ENCODE measurements at regions not wholly inside any gene's neighbourhood (a gene's known extent, or its start where the extent isn't known, plus 50 kb on each side); places are given as distances from the start of the nearest gene placed in this dataset.
A peak's percentile ranks its signal among the peaks of the same experiment; 100 is the strongest.
"Not testable (repeated sequence)": the region's sequence is repeated elsewhere in the genome, so short reads cannot be mapped to it uniquely, and the experiment has no call there.

DNA sequence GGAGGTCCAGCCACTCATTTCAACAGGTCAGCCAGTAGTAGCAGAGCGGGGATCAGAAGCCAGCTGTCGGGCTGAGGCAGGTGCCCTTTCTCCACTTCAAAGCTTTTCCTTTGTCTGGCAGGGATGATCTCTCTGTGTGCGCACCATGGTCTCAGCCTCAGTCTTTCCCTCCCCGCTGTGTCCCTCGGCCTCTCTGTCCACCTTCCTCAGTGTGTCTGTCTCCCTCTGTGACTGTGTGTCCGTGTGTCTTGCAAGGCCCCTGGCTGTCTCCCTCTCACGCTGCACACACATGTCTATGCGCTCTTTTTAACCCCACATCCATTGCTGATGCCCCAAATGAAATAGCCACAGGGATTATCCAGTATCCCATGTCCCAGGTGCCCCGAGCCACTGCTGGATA is 134.0 kb upstream of the ZNF469 start:
- H3K27me3 ChIP-seq (replicated peaks); H3K4me3 ChIP-seq; H3K27ac ChIP-seq; H3K36me3 ChIP-seq; DNase-seq (ENCODE audit: low read depth in 1 of 2, low spot score in 2 of 2); H3K4me1 ChIP-seq (replicated peaks); H3K9me3 ChIP-seq (replicated peaks): not testable (repeated sequence)

DNA sequence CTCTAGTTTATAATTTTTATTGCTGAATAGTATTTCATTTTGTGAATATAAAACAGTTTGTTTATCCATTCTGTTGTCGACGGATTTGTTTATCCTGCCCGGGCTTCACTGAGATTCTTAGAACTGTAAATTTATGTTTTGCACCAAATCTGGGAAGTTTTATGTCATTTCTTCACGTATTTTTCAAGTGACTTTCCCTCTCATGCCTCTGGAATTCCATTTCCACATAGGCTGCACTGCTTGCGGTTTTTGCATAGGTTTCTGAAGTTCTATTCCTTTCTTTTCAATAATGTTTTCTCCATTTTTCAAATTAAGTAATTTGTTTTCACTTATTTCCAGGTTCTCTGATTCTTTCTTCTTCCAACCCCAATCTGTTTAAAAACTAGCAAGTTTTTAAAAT is 132.4 kb upstream of the ZNF469 start:
- H3K27me3 ChIP-seq (replicated peaks); H3K4me3 ChIP-seq; H3K36me3 ChIP-seq; H3K27ac ChIP-seq; DNase-seq (ENCODE audit: low read depth in 1 of 2, low spot score in 2 of 2); H3K9me3 ChIP-seq (replicated peaks); H3K4me1 ChIP-seq (replicated peaks): not testable (repeated sequence)

DNA sequence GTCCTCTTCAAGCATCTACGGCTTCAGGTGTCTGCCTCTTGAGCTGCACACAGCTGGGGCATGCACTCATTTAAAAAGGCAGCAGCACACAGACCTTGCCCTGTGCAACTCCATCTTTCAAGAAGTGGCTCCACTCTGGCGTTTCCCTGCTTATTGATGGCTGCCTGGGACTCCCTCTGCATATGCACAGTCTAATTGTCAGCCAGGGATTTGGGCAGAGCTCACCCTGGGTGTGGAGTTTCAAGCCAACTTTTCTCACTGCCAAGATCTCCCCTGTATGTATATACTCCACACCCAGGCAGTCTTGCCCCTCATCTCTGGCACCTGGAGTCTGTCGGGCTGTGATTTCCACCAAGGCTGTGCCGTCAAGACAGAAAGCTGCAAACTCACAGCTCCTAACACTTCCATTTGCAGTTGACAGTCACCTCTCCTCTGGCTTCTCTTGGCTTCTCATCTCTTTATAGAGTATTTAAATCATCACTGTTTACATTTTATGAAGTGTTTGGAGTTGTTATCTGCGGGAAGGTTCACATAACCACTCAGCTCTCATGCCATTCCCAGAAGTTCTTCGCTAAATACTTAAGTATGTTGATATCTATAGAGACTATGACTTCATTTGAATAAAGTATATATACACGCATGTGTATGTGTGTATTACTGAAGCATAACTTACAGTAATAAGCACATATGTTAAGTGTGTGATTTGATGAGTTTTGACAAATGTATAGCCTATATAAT is 130.5 kb upstream of the ZNF469 start:
- DNase-seq (ENCODE audit: low read depth in 1 of 2, low spot score in 2 of 2); H3K9me3 ChIP-seq (replicated peaks); H3K27ac ChIP-seq; H3K4me3 ChIP-seq; H3K27me3 ChIP-seq (replicated peaks); H3K4me1 ChIP-seq (replicated peaks); H3K36me3 ChIP-seq: not testable (repeated sequence)

DNA sequence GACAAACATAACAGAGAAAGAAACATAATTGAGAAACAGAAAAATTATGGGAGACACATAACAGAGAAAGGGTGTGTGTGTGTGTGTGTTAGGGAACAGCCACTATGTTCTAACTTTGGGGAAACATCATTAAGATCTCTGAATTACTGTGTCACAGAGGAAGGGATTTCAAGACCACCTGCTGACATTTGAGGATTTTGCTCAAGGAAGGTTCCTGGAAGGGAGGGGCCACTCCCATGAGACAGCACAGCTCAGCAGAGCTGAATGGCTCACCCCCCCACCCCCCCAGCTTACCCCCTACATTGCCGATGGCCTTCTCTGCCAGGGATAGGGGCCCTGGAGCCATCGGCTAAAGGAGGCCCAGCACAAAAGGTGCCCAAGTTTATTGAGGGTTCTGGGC is 124.6 kb upstream of the ZNF469 start:
- DNase-seq (ENCODE audit: low read depth in 1 of 2, low spot score in 2 of 2); H3K36me3 ChIP-seq; H3K9me3 ChIP-seq (replicated peaks); H3K27ac ChIP-seq; H3K4me3 ChIP-seq; H3K4me1 ChIP-seq (replicated peaks); H3K27me3 ChIP-seq (replicated peaks): not testable (repeated sequence)

DNA sequence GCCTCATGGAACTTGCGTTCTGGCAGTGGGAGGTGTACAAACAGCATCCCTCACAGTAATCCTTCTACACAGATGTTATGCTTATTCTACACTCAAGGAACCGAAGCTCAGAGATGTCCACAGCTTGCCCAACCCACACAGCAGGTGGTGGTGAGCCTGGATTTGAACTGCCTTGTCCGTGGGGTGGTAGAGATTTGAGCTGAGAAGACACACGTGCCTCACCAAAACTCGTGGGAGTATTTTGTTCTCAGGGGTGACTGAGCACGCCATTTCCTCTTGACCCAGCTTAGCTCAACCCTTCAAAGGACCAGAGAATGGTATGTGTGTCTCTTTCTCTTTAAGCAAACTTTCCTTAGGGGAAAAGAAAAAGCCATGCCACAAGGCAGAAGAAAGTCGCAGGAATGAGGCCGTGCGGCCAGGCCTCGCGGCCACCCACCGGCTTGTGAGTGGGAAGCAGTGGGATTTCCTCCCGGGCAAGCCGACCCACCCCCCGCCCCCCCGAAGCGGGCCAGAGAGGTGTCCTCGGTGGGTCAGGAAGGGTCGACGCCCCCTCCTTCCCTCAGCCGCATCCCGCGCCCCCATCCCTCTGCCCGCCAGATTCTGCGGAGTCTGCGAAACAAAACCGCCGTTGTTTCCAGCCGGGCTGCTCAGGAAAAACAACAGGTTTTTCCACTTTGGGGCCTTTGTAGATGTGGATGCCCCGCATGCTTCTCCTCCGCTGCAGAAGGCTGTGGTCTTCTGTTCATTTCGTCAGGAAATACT is 123.8 kb upstream of the ZNF469 start:
- H3K27me3 ChIP-seq (replicated peaks); DNase-seq (ENCODE audit: low read depth in 1 of 2, low spot score in 2 of 2); H3K36me3 ChIP-seq; H3K27ac ChIP-seq; H3K4me3 ChIP-seq; H3K4me1 ChIP-seq (replicated peaks); H3K9me3 ChIP-seq (replicated peaks): not testable (repeated sequence)

DNA sequence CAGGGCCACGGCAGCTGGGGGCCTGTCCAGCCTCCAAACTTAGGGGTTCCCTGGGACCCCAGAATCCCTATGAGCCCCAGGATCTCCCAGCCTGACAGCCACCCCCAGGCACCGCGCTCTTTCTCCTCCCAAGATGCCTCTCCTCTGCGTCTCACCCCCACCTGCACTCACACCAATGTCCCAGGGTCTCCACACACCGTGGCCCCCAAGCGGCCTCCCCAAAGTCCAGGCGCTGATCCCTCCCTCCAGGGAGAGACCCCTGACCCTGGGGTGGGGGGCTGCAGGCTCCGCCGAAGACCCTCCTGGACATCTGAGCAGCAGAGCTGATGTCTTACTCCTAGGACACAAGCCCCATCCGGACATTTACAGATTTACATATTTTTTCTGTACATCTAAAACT is 123.2 kb upstream of the ZNF469 start:
- not testable (repeated sequence) for DNase-seq (ENCODE audit: low read depth in 1 of 2, low spot score in 2 of 2); H3K27ac ChIP-seq; H3K36me3 ChIP-seq; H3K4me1 ChIP-seq (replicated peaks); H3K4me3 ChIP-seq; H3K9me3 ChIP-seq (replicated peaks); H3K27me3 ChIP-seq (replicated peaks)

DNA sequence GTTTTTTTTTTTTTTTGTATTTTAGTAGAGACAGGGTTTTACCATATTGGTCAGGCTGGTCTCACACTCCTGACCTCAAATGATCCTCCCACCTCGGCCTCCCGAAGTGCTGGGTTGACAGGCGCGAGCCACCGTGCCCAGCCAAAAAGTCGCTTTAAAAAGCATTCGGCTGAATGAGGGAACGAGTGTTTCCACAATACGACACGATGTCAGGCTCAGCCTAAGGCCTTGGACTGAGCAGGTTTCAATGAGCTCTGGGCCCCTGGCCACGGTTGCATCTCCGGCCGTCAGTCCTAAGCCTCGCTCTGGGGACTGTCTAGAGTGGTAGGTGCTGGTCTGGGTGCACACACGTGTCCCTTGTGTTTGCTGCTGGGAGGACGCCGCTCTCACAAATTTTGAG is 122.6 kb upstream of the ZNF469 start:
- not testable (repeated sequence) for H3K27ac ChIP-seq; H3K36me3 ChIP-seq; H3K27me3 ChIP-seq (replicated peaks); H3K9me3 ChIP-seq (replicated peaks); DNase-seq (ENCODE audit: low read depth in 1 of 2, low spot score in 2 of 2); H3K4me3 ChIP-seq
- H3K4me1 ChIP-seq (replicated peaks) = peaks cover 11% of the 10 kb centered on the region

DNA sequence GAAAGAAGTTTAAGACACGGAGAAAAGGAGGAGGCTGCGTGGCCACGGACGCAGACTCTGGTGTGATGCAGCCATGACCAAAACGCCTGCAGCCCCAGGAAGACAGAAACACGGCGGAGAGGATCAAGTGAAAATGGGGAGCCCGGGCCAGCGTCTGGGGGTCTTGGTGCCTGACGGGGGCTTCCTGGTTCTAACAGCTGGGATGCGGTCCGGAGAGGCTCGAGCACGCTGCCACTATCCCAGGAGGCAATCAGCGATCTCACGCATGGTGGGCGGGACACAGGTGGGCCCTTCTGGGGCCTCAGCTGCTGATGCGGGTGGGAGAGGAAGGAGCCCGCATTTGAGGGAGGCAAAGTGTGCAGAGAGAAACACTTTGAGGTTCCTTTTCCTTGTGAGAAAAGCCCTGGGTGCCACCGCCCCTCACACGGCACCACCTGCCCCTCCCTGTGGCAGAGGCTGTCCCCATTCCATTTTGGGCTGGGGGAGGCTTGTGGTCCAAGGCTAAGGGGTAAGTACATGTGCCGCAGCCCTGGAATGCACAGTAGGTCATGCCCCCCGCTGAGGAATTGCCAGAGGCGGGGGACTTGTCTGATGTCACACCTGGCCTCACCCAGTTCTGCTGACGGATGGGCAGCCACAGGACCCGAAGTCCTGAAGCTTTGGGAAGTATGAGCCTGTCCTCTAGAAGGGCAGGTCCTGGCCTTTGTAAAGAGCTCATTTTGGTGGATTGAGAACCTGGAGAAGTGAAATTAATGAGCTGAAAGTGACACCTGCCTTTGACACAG is 121.7 kb upstream of the ZNF469 start:
- DNase-seq (ENCODE audit: low read depth in 1 of 2, low spot score in 2 of 2); H3K27me3 ChIP-seq (replicated peaks): not testable (repeated sequence)

DNA sequence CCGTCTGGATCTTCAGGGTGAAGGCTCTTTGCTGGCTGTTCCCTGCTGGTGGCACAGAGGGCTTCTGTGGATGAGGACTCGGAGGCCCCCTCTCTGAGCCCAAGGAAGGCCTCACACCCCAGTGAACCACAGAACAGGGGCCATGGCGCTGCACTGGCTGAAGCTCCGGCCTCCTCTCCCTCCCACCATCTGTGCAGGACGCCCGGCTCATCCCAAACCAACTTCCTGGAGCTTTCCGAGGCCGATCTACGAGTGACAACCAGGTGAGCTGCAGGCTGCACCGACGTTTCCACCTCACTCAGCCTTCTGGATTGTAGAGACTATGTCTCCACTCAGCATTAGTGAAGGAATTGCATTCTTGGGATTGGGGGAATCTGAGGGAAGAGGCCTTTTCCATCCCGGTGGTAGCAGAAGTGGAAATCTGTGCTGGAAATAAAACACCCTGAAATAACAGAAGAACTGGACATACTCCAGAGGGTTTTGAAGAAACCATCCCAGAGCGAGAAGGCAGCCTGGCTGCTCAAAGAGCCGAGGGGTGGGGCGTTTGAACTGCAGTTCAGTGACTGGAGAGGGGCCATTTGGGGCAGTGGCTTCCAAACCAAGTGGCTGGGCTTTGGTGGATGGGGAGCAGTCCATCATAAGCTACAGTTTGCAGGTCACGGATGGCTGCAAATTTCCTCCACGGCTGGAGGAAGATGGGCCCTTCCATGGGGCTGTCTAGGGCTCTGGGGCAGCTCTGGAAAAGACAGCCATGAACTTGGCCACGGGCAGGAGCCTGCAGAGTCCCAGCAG is 120.7 kb upstream of the ZNF469 start:
- not testable (repeated sequence) for H3K27me3 ChIP-seq (replicated peaks); DNase-seq (ENCODE audit: low read depth in 1 of 2, low spot score in 2 of 2); H3K9me3 ChIP-seq (replicated peaks); H3K4me3 ChIP-seq; H3K27ac ChIP-seq; H3K36me3 ChIP-seq
- peaks cover 15% of the 10 kb centered on the region for H3K4me1 ChIP-seq (replicated peaks)

More for the DNA sequence above, 121.7 kb upstream of the ZNF469 start:
- not testable (repeated sequence) for H3K9me3 ChIP-seq (replicated peaks); H3K36me3 ChIP-seq; H3K27ac ChIP-seq; H3K4me3 ChIP-seq
- peaks cover 15% of the 10 kb centered on the region for H3K4me1 ChIP-seq (replicated peaks)

DNA sequence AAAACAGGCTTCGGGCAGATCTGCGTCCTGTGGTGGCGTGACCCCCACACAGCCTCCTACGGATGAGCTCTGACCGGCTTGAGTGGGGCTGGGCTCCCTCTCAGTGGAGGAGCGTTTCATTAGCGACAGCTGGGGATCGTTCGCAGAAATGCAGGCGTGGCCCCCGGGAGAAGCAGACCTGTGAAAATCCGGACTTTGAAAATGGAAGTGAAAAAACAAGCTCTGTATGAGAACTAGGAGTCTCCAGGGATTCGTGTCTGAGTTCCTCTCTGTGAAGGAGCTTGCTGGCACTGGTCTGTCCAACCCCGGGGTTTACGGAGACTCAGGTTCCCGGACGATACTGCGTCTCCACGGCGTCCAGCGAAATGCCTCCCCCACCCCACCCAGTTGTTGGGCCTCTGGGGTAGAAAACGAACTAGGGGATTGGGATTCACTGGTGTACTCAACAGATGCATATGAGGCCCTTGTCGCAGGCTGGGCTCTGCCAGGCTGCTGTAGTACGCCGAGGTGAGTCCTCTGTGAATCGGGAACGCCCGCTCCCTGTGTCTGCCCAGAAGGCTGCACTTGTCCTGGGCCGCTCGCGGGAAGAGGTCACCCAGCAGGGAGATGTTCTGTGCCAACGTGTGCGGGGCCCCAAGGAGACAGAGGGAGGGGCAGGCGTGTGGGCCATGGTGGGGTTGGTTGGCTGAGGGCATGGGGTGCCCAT is 119.7 kb upstream of the ZNF469 start:
- not testable (repeated sequence) for H3K27me3 ChIP-seq (replicated peaks); H3K4me3 ChIP-seq; H3K27ac ChIP-seq; H3K36me3 ChIP-seq; H3K9me3 ChIP-seq (replicated peaks)
- H3K4me1 ChIP-seq (replicated peaks) = peaks cover 15% of the 10 kb centered on the region
- peak; percentile 67 to 68 for DNase-seq (ENCODE audit: low read depth in 1 of 2, low spot score in 2 of 2)

DNA sequence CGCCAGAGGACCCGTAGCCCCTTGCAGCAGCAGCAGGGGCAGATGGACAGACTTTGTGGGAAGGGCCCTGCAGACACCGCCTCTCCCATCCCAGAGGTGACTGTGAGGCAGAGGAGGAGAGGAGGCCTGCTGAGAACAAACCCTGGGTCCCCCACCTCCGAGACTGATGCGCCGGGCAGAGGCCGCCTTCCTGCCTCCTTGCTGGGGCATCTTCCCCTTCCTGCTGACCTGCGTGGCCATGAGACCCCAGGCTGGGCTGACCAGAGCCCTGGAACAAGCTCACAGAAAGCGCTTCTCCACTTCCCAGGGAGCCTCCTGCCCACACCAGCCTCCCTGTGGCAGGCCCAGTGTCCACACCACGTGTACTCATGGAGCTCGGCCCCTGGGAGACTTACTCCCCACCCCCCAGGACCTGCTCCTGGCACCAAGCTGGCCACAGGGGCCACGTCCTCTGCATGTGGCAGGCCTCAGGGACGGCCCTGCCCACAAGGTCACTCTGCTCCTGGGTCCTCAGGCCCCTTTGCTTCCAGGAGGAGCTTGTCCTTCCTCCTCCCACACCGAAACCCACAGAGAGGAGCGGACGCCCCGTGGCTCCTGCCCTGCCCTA is 119.0 kb upstream of the ZNF469 start:
- not testable (repeated sequence) for H3K36me3 ChIP-seq; DNase-seq (ENCODE audit: low read depth in 1 of 2, low spot score in 2 of 2); H3K9me3 ChIP-seq (replicated peaks); H3K27me3 ChIP-seq (replicated peaks); H3K4me3 ChIP-seq; H3K27ac ChIP-seq
- peaks cover 15% of the 10 kb centered on the region for H3K4me1 ChIP-seq (replicated peaks)

DNA sequence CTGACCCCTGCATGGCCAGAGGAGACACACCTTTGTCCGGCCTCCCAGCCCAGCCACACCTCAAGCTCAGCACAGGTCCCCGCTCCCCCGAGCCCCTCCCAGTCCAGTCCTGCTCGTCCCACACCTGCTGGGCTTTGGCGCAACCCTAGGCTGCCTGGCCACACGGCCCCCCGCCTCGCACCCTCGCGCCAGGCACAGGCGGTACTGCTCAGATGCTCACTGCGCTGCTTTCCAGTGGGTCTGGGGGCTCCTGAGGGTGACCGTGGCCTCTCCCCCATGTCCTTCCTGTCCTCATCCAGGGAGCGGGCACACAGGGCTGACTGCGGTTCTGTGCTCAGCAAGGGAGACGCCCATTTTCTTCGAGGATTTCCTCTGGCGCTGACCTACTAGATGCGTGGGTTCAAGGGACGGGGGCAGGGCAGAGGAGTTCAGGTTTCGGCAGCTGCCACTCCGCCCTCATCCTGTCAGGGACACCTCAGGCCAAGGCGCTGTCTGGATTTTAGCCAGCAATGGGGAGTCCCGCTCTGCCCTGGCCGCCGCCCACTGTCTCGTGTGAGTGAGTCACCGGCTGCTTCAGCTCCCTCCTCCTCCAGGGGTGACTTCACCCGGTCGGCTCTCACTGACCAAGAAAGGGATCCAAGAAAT is 118.0 kb upstream of the ZNF469 start:
- no peaks in the 10 kb centered on the region for H3K9me3 ChIP-seq (replicated peaks)
- no peaks in the 10 kb centered on the region for H3K27me3 ChIP-seq (replicated peaks)
- no peak overlapping the region for H3K27ac ChIP-seq
- no peaks in the 10 kb centered on the region for H3K36me3 ChIP-seq
- peaks cover 15% of the 10 kb centered on the region for H3K4me1 ChIP-seq (replicated peaks)
- peak; percentile 92 to 97 for DNase-seq (ENCODE audit: low read depth in 1 of 2, low spot score in 2 of 2)
- H3K4me3 ChIP-seq = no peak overlapping the region

Data from SJSA1 (cell line).